HCT116 (cell line): ENCODE measurements at regions not wholly inside any gene's neighbourhood (a gene's known extent, or its start where the extent isn't known, plus 50 kb on each side); places are given as distances from the start of the nearest gene placed in this dataset.

Source experiments
- ATF3 ChIP-seq: IDR thresholded peaks from 2 replicates; pipeline ENCODE4 v1.6.1; 2012
- CTCF ChIP-seq, 3 experiments: fragments of 200-600 bp in 1 of 3; sonication (generic) in 1 of 3; IDR thresholded peaks in 2 of 3; conservative IDR thresholded peaks in 1 of 3; 2 replicates each; pipeline ENCODE4 v1.5.1; 2012 to 2017; ENCODE audit warnings: low read depth in 2 of 3, low read length in 2 of 3, antibody characterized with exemption in 1 of 3, borderline replicate concordance in 1 of 3, control low read depth in 1 of 3, mild to moderate bottlenecking in 1 of 3, mixed read lengths in 1 of 3, mixed run types in 1 of 3, moderate library complexity in 1 of 3; ENCODE audit not compliant: insufficient read depth in 1 of 3
- EZH2 ChIP-seq: fragments of 200-600 bp; sonication (generic); IDR thresholded peaks from 2 replicates; pipeline ENCODE4 v1.6.1; 2017; ENCODE audit warnings: antibody characterized with exemption, mixed run types
- JUND ChIP-seq: IDR thresholded peaks from 2 replicates; pipeline ENCODE4 v1.6.1; 2012
- MAX ChIP-seq: IDR thresholded peaks from 2 replicates; pipeline ENCODE4 v1.6.1; 2012
- POLR2A ChIP-seq: IDR thresholded peaks from 2 replicates; pipeline ENCODE4 v1.7.0; 2011; ENCODE audit warnings: borderline replicate concordance; ENCODE audit not compliant: insufficient read depth, insufficient read length; ENCODE audit errors: extremely low read depth
- POLR2AphosphoS5 ChIP-seq: IDR thresholded peaks from 2 replicates; pipeline ENCODE4 v1.6.1; 2011; ENCODE audit warnings: mild to moderate bottlenecking, low read depth, low read length, moderate library complexity
- REST ChIP-seq: IDR thresholded peaks from 2 replicates; pipeline ENCODE4 v1.6.1; 2012; ENCODE audit warnings: low read depth
- TCF7L2 ChIP-seq: IDR thresholded peaks from 2 replicates; pipeline ENCODE4 v1.7.0; 2011; ENCODE audit warnings: borderline replicate concordance, inconsistent platforms; ENCODE audit not compliant: insufficient read depth, insufficient read length; ENCODE audit errors: extremely low read depth

GRCh38 chr3:104347291-104347690 lies 1019.4 kb upstream of the ALCAM start:
- TF ChIP-seq TCF7L2 (no peak), CTCF (IDR thresholded peaks at IDR 0.05 in 2 of 3, conservative IDR thresholded peaks at IDR 0.05 in 1 of 3; ENCODE audit: borderline replicate concordance in 1 of 3, insufficient read depth in 1 of 3, low read depth in 2 of 3, low read length in 2 of 3) (no peak), POLR2A (no peak), REST (no peak), POLR2AphosphoS5 (no peak), ATF3 (no peak), EZH2 (no peak), JUND (no peak), MAX (no peak)
